HEK293 (cell line): ENCODE measurements at regions not wholly inside any gene's neighbourhood (a gene's known extent, or its start where the extent isn't known, plus 50 kb on each side); places are given as distances from the start of the nearest gene placed in this dataset.

Source experiments
- CTCF ChIA-PET: fragments of 350-600 bp; formaldehyde crosslinking; extraction: SDS; loops from one replicate; lab custom pipeline; 2021; ENCODE audit warnings: antibody characterized with exemption; lab: Yijun Ruan, JAX
- POLR2A ChIA-PET: fragments of 300-600 bp; formaldehyde crosslinking; extraction: SDS; loops from one replicate; lab custom pipeline; 2020; ENCODE audit warnings: antibody characterized with exemption, inconsistent platforms; lab: Yijun Ruan, JAX
- H3K27ac ChIP-seq: fragments of 200-500 bp; sonication (Bioruptor generic); 2 replicates; pipeline ENCODE4 v1.5.1; 2014; ENCODE audit warnings: low read depth, low read length, control low read depth, inconsistent platforms; ENCODE audit errors: extremely low read depth
- H3K36me3 ChIP-seq, 2 experiments: fragments of 200-500 bp in 1 of 2; sonication (Bioruptor generic) in 1 of 2; 1 replicate in 1 of 2; 2 replicates in 1 of 2; pipeline ENCODE4 v1.5.1; 2014 to 2017; ENCODE audit warnings: inconsistent platforms in 2 of 2, low read length in 2 of 2; ENCODE audit not compliant: control insufficient read depth in 2 of 2, insufficient read depth in 1 of 2
- H3K4me1 ChIP-seq: fragments of 200-500 bp; sonication (Bioruptor generic); 2 replicates; pipeline ENCODE4 v1.5.1; 2014; ENCODE audit warnings: mild to moderate bottlenecking, low read length, inconsistent platforms; ENCODE audit not compliant: control insufficient read depth, insufficient read depth
- H3K4me3 ChIP-seq: 2 replicates; pipeline ENCODE4 v1.5.1; 2011; ENCODE audit warnings: low read depth, mild to moderate bottlenecking, control low read depth, low read length, moderate library complexity
- H3K9me3 ChIP-seq: fragments of 200-500 bp; sonication (Bioruptor generic); 2 replicates; pipeline ENCODE4 v1.5.1; 2014; ENCODE audit warnings: low read depth, low read length, inconsistent platforms; ENCODE audit not compliant: control insufficient read depth, insufficient read depth
- EGR2 ChIP-seq: fragments of 450-650 bp; formaldehyde crosslinking; IDR thresholded peaks from 2 replicates; pipeline ENCODE4 v1.5.1; 2016; ENCODE audit warnings: low read depth, missing biosample characterization, missing genetic modification characterization
- GFI1B ChIP-seq: fragments of 450-650 bp; formaldehyde crosslinking; IDR thresholded peaks from 2 replicates; pipeline ENCODE4 v1.5.1; 2016; ENCODE audit warnings: missing biosample characterization, missing genetic modification characterization
- KLF1 ChIP-seq: fragments of 450-650 bp; formaldehyde crosslinking; IDR thresholded peaks from 2 replicates; pipeline ENCODE4 v1.5.1; 2016; ENCODE audit warnings: missing biosample characterization, missing genetic modification characterization
- MEIS1 ChIP-seq: sonication (generic); formaldehyde crosslinking; IDR thresholded peaks from 2 replicates; pipeline ENCODE4 v1.8.1; 2022; ENCODE audit warnings: missing genetic modification reagents, mild to moderate bottlenecking, borderline replicate concordance
- PBX3 ChIP-seq: sonication (generic); formaldehyde crosslinking; IDR thresholded peaks from 2 replicates; pipeline ENCODE4 v1.8.1; 2022; ENCODE audit warnings: mild to moderate bottlenecking, moderate library complexity, missing genetic modification reagents
- PRDM6 ChIP-seq: fragments of 450-650 bp; formaldehyde crosslinking; IDR thresholded peaks from 2 replicates; pipeline ENCODE4 v1.5.1; 2017; ENCODE audit warnings: missing biosample characterization, missing genetic modification characterization
- SP2 ChIP-seq: fragments of 450-650 bp; formaldehyde crosslinking; IDR thresholded peaks from 2 replicates; pipeline ENCODE4 v1.5.1; 2016; ENCODE audit warnings: missing biosample characterization, missing genetic modification characterization
- TSHZ1 ChIP-seq: fragments of 450-650 bp; formaldehyde crosslinking; IDR thresholded peaks from 2 replicates; pipeline ENCODE4 v1.5.1; 2016; ENCODE audit warnings: missing biosample characterization, missing genetic modification characterization, borderline replicate concordance
- ZBTB49 ChIP-seq: fragments of 450-650 bp; formaldehyde crosslinking; IDR thresholded peaks from 2 replicates; pipeline ENCODE4 v1.5.1; 2016; ENCODE audit warnings: missing biosample characterization, missing genetic modification characterization, low read depth
- ZFP41 ChIP-seq: fragments of 450-650 bp; formaldehyde crosslinking; IDR thresholded peaks from 2 replicates; pipeline ENCODE4 v1.5.1; 2016; ENCODE audit warnings: missing biosample characterization, missing genetic modification characterization, borderline replicate concordance
- ZNF138 ChIP-seq: fragments of 450-650 bp; formaldehyde crosslinking; IDR thresholded peaks from 2 replicates; pipeline ENCODE4 v1.5.1; 2016; ENCODE audit warnings: missing biosample characterization, missing genetic modification characterization, borderline replicate concordance
- ZNF184 ChIP-seq: fragments of 450-650 bp; IDR thresholded peaks from 2 replicates; pipeline ENCODE4 v1.5.1; 2018; ENCODE audit warnings: missing biosample characterization, mild to moderate bottlenecking, missing genetic modification characterization
- ZNF221 ChIP-seq: fragments of 450-650 bp; formaldehyde crosslinking; IDR thresholded peaks from 2 replicates; pipeline ENCODE4 v1.5.1; 2017; ENCODE audit warnings: missing biosample characterization, missing genetic modification characterization, borderline replicate concordance
- ZNF350 ChIP-seq: fragments of 450-650 bp; formaldehyde crosslinking; IDR thresholded peaks from 2 replicates; pipeline ENCODE4 v1.5.0; 2017; ENCODE audit warnings: missing biosample characterization, mild to moderate bottlenecking, missing genetic modification characterization
- ZNF362 ChIP-seq: fragments of 450-650 bp; formaldehyde crosslinking; IDR thresholded peaks from 2 replicates; pipeline ENCODE4 v1.5.1; 2016; ENCODE audit warnings: missing biosample characterization, missing genetic modification characterization
- ZNF501 ChIP-seq: fragments of 450-650 bp; formaldehyde crosslinking; IDR thresholded peaks from 2 replicates; pipeline ENCODE4 v1.5.1; 2016; ENCODE audit warnings: missing biosample characterization, missing genetic modification characterization
- ZNF544 ChIP-seq: fragments of 450-650 bp; formaldehyde crosslinking; IDR thresholded peaks from 2 replicates; pipeline ENCODE4 v1.5.0; 2017; ENCODE audit warnings: missing biosample characterization, missing genetic modification characterization
- ZNF621 ChIP-seq: fragments of 450-650 bp; formaldehyde crosslinking; IDR thresholded peaks from 2 replicates; pipeline ENCODE4 v1.5.1; 2017; ENCODE audit warnings: missing biosample characterization, missing genetic modification characterization
- ZNF626 ChIP-seq: fragments of 450-650 bp; sonication (Bioruptor Pico); formaldehyde crosslinking; IDR thresholded peaks from 2 replicates; pipeline ENCODE4 v1.5.1; 2018; ENCODE audit warnings: missing biosample characterization, missing genetic modification characterization, inconsistent platforms
- ZNF677 ChIP-seq: fragments of 450-650 bp; IDR thresholded peaks from 2 replicates; pipeline ENCODE4 v1.5.0; 2018; ENCODE audit warnings: missing biosample characterization, mild to moderate bottlenecking, missing genetic modification characterization, moderate library complexity
- ZNF707 ChIP-seq: fragments of 450-650 bp; formaldehyde crosslinking; IDR thresholded peaks from 2 replicates; pipeline ENCODE4 v1.5.1; 2016; ENCODE audit warnings: missing biosample characterization, missing genetic modification characterization
- ZNF785 ChIP-seq: fragments of 450-650 bp; formaldehyde crosslinking; IDR thresholded peaks from 2 replicates; pipeline ENCODE4 v1.5.1; 2016; ENCODE audit warnings: missing biosample characterization, missing genetic modification characterization

GRCh38 chr3:16084887-16085286 lies 89.6 kb upstream of the GALNT15 start:
- no peak overlapping the region for H3K4me3 ChIP-seq
- no peak for TF ChIP-seq ZNF626
- no peaks in the 10 kb centered on the region for H3K36me3 ChIP-seq
- no peak overlapping the region for H3K27ac ChIP-seq
- no peaks in the 10 kb centered on the region for H3K9me3 ChIP-seq
- H3K4me1 ChIP-seq, result no peaks in the 10 kb centered on the region
- ChIA-PET CTCF (interaction anchor here (0.6 to 1.5 kb wide), 3 partner anchors 9 to 465 kb away, joined by 3 to 6 read pairs (median 4); no protein-coding TSS in a partner anchor), POLR2A (no interaction called here)

- CTCF ChIA-PET, result interaction anchor here (0.6 to 1.5 kb wide), 2 partner anchors 13 to 465 kb away, joined by 3 to 4 read pairs; no protein-coding TSS in a partner anchor
- TF ChIP-seq ZNF621 (tag by site-specific recombination) (no peak), PBX3 (CRISPR knock-in tag) (no peak), ZNF544 (tag by site-specific recombination) (no peak), ZNF362 (tag by site-specific recombination) (no peak), ZNF626 (no peak), ZNF184 (tag by site-specific recombination) (no peak), SP2 (tag by site-specific recombination) (no peak), ZNF707 (no peak), KLF1 (no peak), ZNF677 (tag by site-specific recombination) (no peak), ZNF221 (tag by site-specific recombination) (no peak), TSHZ1 (tag by site-specific recombination) (no peak), ZNF138 (tag by site-specific recombination) (no peak), ZNF501 (tag by site-specific recombination) (no peak), GFI1B (tag by site-specific recombination) (no peak), EGR2 (no peak)
- TF ChIP-seq, all 188 proteins: peak for 0
- POLR2A ChIA-PET, result no interaction called here
- no peaks in the 10 kb centered on the region for H3K36me3 ChIP-seq
- H3K4me3 ChIP-seq, result no peak overlapping the region
- no peaks in the 10 kb centered on the region for H3K9me3 ChIP-seq
- H3K27ac ChIP-seq, result no peak overlapping the region
- no peaks in the 10 kb centered on the region for H3K4me1 ChIP-seq
These were observed 89.1 kb upstream of the GALNT15 start for GRCh38 chr3:16085410-16085809.

- Histone ChIP-seq H3K36me3 (no peaks in the 10 kb centered on the region), H3K4me1 (no peaks in the 10 kb centered on the region), H3K27ac (no peak overlapping the region), H3K4me3 (no peak overlapping the region), H3K9me3 (no peaks in the 10 kb centered on the region)
- ChIA-PET POLR2A (no interaction called here), CTCF (no interaction called here)
- no peak for TF ChIP-seq ZNF221 (tag by site-specific recombination)
- no peak for TF ChIP-seq ZFP41
- no peak for TF ChIP-seq PRDM6 (tag by site-specific recombination)
- TF ChIP-seq ZNF785, result no peak
- TF ChIP-seq MEIS1 (CRISPR knock-in tag), result no peak
- no peak for TF ChIP-seq ZNF350
- no peak for TF ChIP-seq ZBTB49 (tag by site-specific recombination)
These were observed 88.4 kb upstream of the GALNT15 start for GRCh38 chr3:16085884-16086608.
